ENCODE measurements at regions not wholly inside any gene's neighbourhood (a gene's known extent, or its start where the extent isn't known, plus 50 kb on each side); places are given as distances from the start of the nearest gene placed in this dataset.

DNA sequence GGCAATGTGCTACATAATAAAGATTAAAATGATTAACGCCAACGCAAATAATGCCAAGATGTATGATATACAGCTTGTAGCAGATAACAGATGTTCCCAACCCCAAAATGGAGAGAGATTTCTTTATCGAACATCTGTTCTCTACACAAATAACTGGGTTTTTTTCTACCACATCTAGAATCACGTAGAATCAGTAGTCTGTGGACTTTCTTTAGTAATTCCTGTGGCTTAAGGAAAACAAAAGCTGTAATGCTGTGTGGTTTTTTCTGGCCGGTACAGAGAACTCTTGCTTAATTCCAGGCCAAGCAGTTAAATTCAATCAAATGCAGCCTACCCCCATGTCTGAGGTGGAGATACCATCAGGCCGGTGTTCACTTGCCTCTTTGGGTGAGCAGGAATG, 303.4 kb downstream of the FAT3 start:
- TF ChIP-seq, protein P1, sequence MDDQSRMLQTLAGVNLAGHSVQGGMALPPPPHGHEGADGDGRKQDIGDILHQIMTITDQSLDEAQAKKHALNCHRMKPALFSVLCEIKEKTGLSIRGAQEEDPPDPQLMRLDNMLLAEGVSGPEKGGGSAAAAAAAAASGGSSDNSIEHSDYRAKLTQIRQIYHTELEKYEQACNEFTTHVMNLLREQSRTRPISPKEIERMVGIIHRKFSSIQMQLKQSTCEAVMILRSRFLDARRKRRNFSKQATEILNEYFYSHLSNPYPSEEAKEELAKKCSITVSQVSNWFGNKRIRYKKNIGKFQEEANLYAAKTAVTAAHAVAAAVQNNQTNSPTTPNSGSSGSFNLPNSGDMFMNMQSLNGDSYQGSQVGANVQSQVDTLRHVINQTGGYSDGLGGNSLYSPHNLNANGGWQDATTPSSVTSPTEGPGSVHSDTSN (IDR thresholded peaks at IDR 0.05) = no peak
- TF ChIP-seq POLR2A (IDR thresholded peaks at IDR 0.05; ENCODE audit: low read length) (no peak), EHF (CRISPR knock-in tag; IDR thresholded peaks at IDR 0.05) (no peak), HDAC2 (IDR thresholded peaks at IDR 0.05) (no peak), RNF2 (IDR thresholded peaks at IDR 0.05; ENCODE audit: borderline replicate concordance, low read depth) (no peak), POLR2AphosphoS2 (conservative IDR thresholded peaks at IDR 0.05; ENCODE audit: low read length) (no peak), CBX8 (IDR thresholded peaks at IDR 0.05) (no peak)
- TF ChIP-seq, protein P2, sequence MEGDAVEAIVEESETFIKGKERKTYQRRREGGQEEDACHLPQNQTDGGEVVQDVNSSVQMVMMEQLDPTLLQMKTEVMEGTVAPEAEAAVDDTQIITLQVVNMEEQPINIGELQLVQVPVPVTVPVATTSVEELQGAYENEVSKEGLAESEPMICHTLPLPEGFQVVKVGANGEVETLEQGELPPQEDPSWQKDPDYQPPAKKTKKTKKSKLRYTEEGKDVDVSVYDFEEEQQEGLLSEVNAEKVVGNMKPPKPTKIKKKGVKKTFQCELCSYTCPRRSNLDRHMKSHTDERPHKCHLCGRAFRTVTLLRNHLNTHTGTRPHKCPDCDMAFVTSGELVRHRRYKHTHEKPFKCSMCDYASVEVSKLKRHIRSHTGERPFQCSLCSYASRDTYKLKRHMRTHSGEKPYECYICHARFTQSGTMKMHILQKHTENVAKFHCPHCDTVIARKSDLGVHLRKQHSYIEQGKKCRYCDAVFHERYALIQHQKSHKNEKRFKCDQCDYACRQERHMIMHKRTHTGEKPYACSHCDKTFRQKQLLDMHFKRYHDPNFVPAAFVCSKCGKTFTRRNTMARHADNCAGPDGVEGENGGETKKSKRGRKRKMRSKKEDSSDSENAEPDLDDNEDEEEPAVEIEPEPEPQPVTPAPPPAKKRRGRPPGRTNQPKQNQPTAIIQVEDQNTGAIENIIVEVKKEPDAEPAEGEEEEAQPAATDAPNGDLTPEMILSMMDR (IDR thresholded peaks at IDR 0.05) = no peak
